Mesenchymal stem cell (in vitro differentiated cells and primary cell): ENCODE measurements at regions not wholly inside any gene's neighbourhood (a gene's known extent, or its start where the extent isn't known, plus 50 kb on each side); places are given as distances from the start of the nearest gene placed in this dataset.

ENCODE experiments used
- DNase-seq: peaks from one replicate; pipeline ENCODE4 v3.0.0-alpha.2; 2013
- H2AFZ ChIP-seq: one replicate; pipeline ENCODE4 v1.6.1; 2013; ENCODE audit warnings: low read depth, mild to moderate bottlenecking, control low read depth, inconsistent platforms, low read length, moderate library complexity
- H2AK5ac ChIP-seq: 2 replicates; pipeline ENCODE4 v1.6.1; 2013; ENCODE audit warnings: low read length, moderate library complexity, mild to moderate bottlenecking, inconsistent platforms; ENCODE audit not compliant: severe bottlenecking
- H2BK120ac ChIP-seq: one replicate; pipeline ENCODE4 v1.6.1; 2013; ENCODE audit warnings: low read depth, mild to moderate bottlenecking, inconsistent platforms, low read length, moderate library complexity
- H2BK12ac ChIP-seq, 2 experiments: one replicate each; pipeline ENCODE4 v1.6.1; 2013; ENCODE audit warnings: inconsistent platforms in 2 of 2, low read length in 2 of 2, mild to moderate bottlenecking in 2 of 2, moderate library complexity in 2 of 2, control low read depth in 1 of 2
- H2BK15ac ChIP-seq: one replicate; pipeline ENCODE4 v1.6.1; 2013; ENCODE audit warnings: mild to moderate bottlenecking, low read depth, inconsistent platforms; ENCODE audit not compliant: poor library complexity, severe bottlenecking
- H2BK5ac ChIP-seq: 2 replicates; pipeline ENCODE4 v1.6.1; 2013; ENCODE audit warnings: low read depth, mild to moderate bottlenecking, low read length, control low read depth, inconsistent platforms; ENCODE audit not compliant: poor library complexity, severe bottlenecking
- H3K14ac ChIP-seq, 2 experiments: one replicate each; pipeline ENCODE4 v1.6.1; 2013; ENCODE audit warnings: inconsistent platforms in 2 of 2, low read length in 2 of 2, control low read depth in 1 of 2, mild to moderate bottlenecking in 1 of 2, moderate library complexity in 1 of 2
- H3K18ac ChIP-seq, 2 experiments: one replicate each; pipeline ENCODE4 v1.6.1; 2013; ENCODE audit warnings: inconsistent platforms in 2 of 2, low read length in 2 of 2, control low read depth in 1 of 2, low read depth in 1 of 2, mild to moderate bottlenecking in 1 of 2
- H3K23ac ChIP-seq, 2 experiments: one replicate each; pipeline ENCODE4 v1.6.1; 2013; ENCODE audit warnings: inconsistent platforms in 2 of 2, low read length in 2 of 2, mild to moderate bottlenecking in 2 of 2, moderate library complexity in 2 of 2, control low read depth in 1 of 2
- H3K27ac ChIP-seq: 2 replicates; pipeline ENCODE4 v1.5.1; 2013; ENCODE audit warnings: mild to moderate bottlenecking, moderate library complexity, low read length, control low read depth, inconsistent platforms; ENCODE audit not compliant: poor library complexity, severe bottlenecking
- H3K27me3 ChIP-seq, 2 experiments: 2 replicates each; pipeline versions ENCODE4 v1.6.1 to v1.7.0; 2013; ENCODE audit warnings: low read length in 2 of 2, mild to moderate bottlenecking in 2 of 2, moderate library complexity in 2 of 2, control low read depth in 1 of 2, inconsistent platforms in 1 of 2; ENCODE audit not compliant: control insufficient read depth in 1 of 2, insufficient read depth in 1 of 2
- H3K36me3 ChIP-seq, 2 experiments: 2 replicates each; pipeline versions ENCODE4 v1.6.1 to v1.7.0; 2013; ENCODE audit warnings: low read length in 2 of 2, control low read depth in 1 of 2, inconsistent platforms in 1 of 2, low read depth in 1 of 2, mild to moderate bottlenecking in 1 of 2; ENCODE audit not compliant: insufficient read depth in 2 of 2, control insufficient read depth in 1 of 2
- H3K4ac ChIP-seq, 2 experiments: one replicate each; pipeline ENCODE4 v1.6.1; 2013; ENCODE audit warnings: inconsistent platforms in 2 of 2, low read length in 2 of 2, mild to moderate bottlenecking in 2 of 2, moderate library complexity in 2 of 2, control low read depth in 1 of 2, low read depth in 1 of 2
- H3K4me1 ChIP-seq: 2 replicates; pipeline ENCODE4 v1.6.1; 2013; ENCODE audit warnings: low read depth, low read length, control low read depth; ENCODE audit not compliant: control insufficient read depth, insufficient read depth
- H3K4me2 ChIP-seq: 2 replicates; pipeline ENCODE4 v1.6.1; 2013; ENCODE audit warnings: low read length, mild to moderate bottlenecking, inconsistent platforms; ENCODE audit not compliant: poor library complexity, severe bottlenecking
- H3K4me3 ChIP-seq, 2 experiments: 2 replicates each; pipeline versions ENCODE4 v1.5.1 to v1.7.0; 2013; ENCODE audit warnings: low read length in 2 of 2, mild to moderate bottlenecking in 2 of 2, control low read depth in 1 of 2, low read depth in 1 of 2; ENCODE audit not compliant: insufficient read depth in 1 of 2
- H3K79me1 ChIP-seq: replicated peaks from 2 replicates; pipeline ENCODE4 v1.6.1; 2013; ENCODE audit warnings: mild to moderate bottlenecking, control low read depth, low read length, inconsistent platforms; ENCODE audit not compliant: poor library complexity, severe bottlenecking
- H3K9ac ChIP-seq: 2 replicates; pipeline ENCODE4 v1.7.0; 2013; ENCODE audit warnings: mild to moderate bottlenecking, low read length, moderate library complexity
- H3K9me3 ChIP-seq: 2 replicates; pipeline ENCODE4 v1.7.0; 2013; ENCODE audit warnings: mild to moderate bottlenecking, low read length; ENCODE audit not compliant: control insufficient read depth
- H4K8ac ChIP-seq: one replicate; pipeline ENCODE4 v1.6.1; 2013; ENCODE audit warnings: inconsistent platforms, mild to moderate bottlenecking, low read length, moderate library complexity
- H4K91ac ChIP-seq: one replicate; pipeline ENCODE4 v1.6.1; 2013; ENCODE audit warnings: mild to moderate bottlenecking, low read length, inconsistent platforms
- WGBS: methylation state at CpG from one replicate; pipeline ENCODE4 v1.1.7; 2013; ENCODE audit warnings: mixed read lengths; 5-methylcytosine and 5-hydroxymethylcytosine counted together

DNA sequence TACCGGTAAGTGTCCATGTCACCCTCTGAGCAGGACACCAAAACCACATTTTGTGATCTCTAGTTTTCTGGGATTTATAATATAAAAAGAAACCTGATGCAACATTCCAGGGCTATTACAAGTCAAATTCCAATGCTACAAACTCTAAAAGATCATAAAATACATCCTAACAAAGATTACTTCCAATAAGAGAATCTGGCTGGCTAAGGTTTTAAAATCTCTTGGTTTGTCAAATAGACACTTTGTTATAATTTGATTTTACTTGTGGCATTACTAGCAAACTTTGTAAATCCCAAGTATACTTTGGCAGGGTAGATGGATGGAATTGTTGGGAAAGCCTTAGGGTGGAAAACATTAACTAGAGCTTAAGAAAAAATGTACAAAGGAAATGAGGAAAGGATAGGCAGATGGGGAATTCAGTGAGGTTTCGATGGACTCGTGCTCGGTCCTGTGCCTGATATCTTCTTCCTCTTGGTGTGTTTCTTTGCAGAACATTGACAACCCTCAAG, 74.0 kb upstream of the POMP start:
- peak overlapping the region; percentile 94 for H3K27ac ChIP-seq
- H2BK15ac ChIP-seq: no peak overlapping the region
- no peak overlapping the region for H2AK5ac ChIP-seq
- H3K4me3 ChIP-seq: no peak overlapping the region
- H3K9ac ChIP-seq: peak overlapping the region; percentile 30
- no peaks in the 10 kb centered on the region for H3K9me3 ChIP-seq
- no peak overlapping the region for H3K4ac ChIP-seq
- no peak overlapping the region for H2AFZ ChIP-seq
- no peaks in the 10 kb centered on the region for H3K36me3 ChIP-seq
- no peak overlapping the region for H3K14ac ChIP-seq
- no peak overlapping the region for H3K23ac ChIP-seq
- peaks cover 7% of the 10 kb centered on the region for H3K4me1 ChIP-seq
- WGBS: 41% methylated on average over 3 of the region's 4 CpGs
- H3K27me3 ChIP-seq: no peaks in the 10 kb centered on the region
- peak overlapping the region; percentile 51 for H2BK5ac ChIP-seq
- no peak overlapping the region for H2BK12ac ChIP-seq
- peak; percentile 40 for DNase-seq
- H3K79me1 ChIP-seq: no peaks in the 10 kb centered on the region
- peak overlapping the region in 1 of 2 experiments; percentile 24 for H3K18ac ChIP-seq
- no peak overlapping the region for H4K8ac ChIP-seq
- H2BK120ac ChIP-seq: no peak overlapping the region
- H4K91ac ChIP-seq: no peak overlapping the region
- H3K4me2 ChIP-seq: peak overlapping the region; percentile 23

DNA sequence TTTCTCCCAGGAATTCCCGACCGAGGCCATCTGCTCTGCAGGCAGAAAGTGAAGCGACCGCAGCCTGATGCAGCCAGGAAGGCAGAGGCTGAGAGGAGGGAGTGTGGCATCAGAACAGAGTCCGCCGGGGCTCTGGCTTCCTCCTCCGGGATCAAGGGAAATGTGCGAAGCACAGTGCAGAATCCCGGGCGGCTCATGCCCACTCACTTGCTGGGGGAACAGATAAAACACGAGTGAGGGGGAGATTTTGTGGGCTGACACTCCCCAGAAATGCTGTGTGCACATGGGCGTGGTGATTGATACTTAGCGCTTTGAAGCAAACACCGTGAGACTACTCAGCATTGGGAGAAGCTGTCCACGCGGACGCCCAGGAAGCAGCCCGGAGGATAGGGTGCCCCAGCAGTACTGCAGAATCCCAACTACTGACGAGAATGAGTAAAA, 75.3 kb upstream of the POMP start:
- Histone ChIP-seq H3K4me2 (no peak overlapping the region), H3K4me3 (peak overlapping the region in 1 of 2 experiments; percentile 65), H3K14ac (peak overlapping the region in 1 of 2 experiments; percentile 62), H3K79me1 (no peaks in the 10 kb centered on the region), H3K36me3 (no peaks in the 10 kb centered on the region), H3K4ac (peak overlapping the region in 1 of 2 experiments; percentile 62), H4K8ac (no peak overlapping the region), H2AFZ (no peak overlapping the region), H3K23ac (no peak overlapping the region), H2BK15ac (peak overlapping the region; percentile 48), H4K91ac (peak overlapping the region; percentile 65), H3K4me1 (peaks cover 13% of the 10 kb centered on the region), H2BK120ac (no peak overlapping the region), H3K27me3 (no peaks in the 10 kb centered on the region), H3K18ac (peak overlapping the region; percentile 32 to 71), H2AK5ac (peak overlapping the region; percentile 21), H3K9me3 (no peaks in the 10 kb centered on the region), H3K9ac (peak overlapping the region; percentile 18), H2BK12ac (peak overlapping the region; percentile 54 to 63), H3K27ac (no peak overlapping the region), H2BK5ac (no peak overlapping the region)
- 61% methylated on average over 19 of the region's 19 CpGs for whole genome bisulfite sequencing
- DNase-seq: peak; percentile 29

DNA sequence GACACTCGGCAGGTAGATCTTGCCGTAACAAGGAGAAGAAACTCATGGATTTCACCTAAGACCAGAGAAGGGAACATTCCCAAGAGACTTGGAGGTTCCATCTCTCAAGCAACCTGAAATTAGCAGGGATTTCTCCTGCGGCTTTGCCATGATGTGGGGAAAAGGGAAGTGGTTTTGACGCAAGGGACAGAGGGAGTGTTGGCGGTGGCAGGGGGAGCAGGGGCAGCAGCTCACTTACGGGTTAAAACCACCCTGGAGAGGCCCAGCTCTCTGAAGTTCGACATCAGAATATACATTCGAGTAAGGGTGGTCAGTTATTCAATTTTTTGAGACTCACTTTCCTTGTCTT, 76.1 kb upstream of the POMP start:
- Histone ChIP-seq H4K91ac (no peak overlapping the region), H4K8ac (no peak overlapping the region), H3K9ac (no peak overlapping the region), H2BK5ac (no peak overlapping the region), H3K36me3 (no peaks in the 10 kb centered on the region), H3K14ac (no peak overlapping the region), H3K4me1 (peaks cover 13% of the 10 kb centered on the region), H3K23ac (no peak overlapping the region), H3K27me3 (peaks cover 0 to 3% of the 10 kb centered on the region in 2 experiments), H3K4me3 (no peak overlapping the region), H2BK12ac (peak overlapping the region in 1 of 2 experiments; percentile 77), H2BK15ac (no peak overlapping the region), H3K4me2 (no peak overlapping the region), H3K9me3 (no peaks in the 10 kb centered on the region), H3K79me1 (no peaks in the 10 kb centered on the region), H2AK5ac (no peak overlapping the region), H2BK120ac (no peak overlapping the region), H3K4ac (no peak overlapping the region), H3K18ac (no peak overlapping the region), H2AFZ (no peak overlapping the region), H3K27ac (no peak overlapping the region)
- WGBS: 61% methylated on average over 8 of the region's 8 CpGs
- no peak for DNase-seq

GRCh38 chr13:28582225-28582891, 76.6 kb upstream of the POMP start:
- Histone ChIP-seq H3K23ac (no peak overlapping the region), H2BK5ac (no peak overlapping the region), H3K4me3 (no peak overlapping the region), H3K14ac (peak overlapping the region in 1 of 2 experiments; percentile 44), H3K4me1 (peaks cover 13% of the 10 kb centered on the region), H3K9ac (no peak overlapping the region), H3K27ac (no peak overlapping the region), H4K91ac (no peak overlapping the region), H3K4ac (peak overlapping the region in 1 of 2 experiments; percentile 39), H2AFZ (no peak overlapping the region), H2BK15ac (no peak overlapping the region), H3K79me1 (no peaks in the 10 kb centered on the region), H2AK5ac (no peak overlapping the region), H3K27me3 (peaks cover 0 to 6% of the 10 kb centered on the region in 2 experiments), H4K8ac (peak overlapping the region; percentile 74), H3K4me2 (no peak overlapping the region), H3K18ac (no peak overlapping the region), H2BK12ac (peak overlapping the region in 1 of 2 experiments; percentile 59), H2BK120ac (no peak overlapping the region), H3K9me3 (no peaks in the 10 kb centered on the region), H3K36me3 (no peaks in the 10 kb centered on the region)
- 28% methylated on average over 7 of the region's 9 CpGs for WGBS
- DNase-seq: peak; percentile 79
